K562 (cell line): ENCODE measurements at regions not wholly inside any gene's neighbourhood (a gene's known extent, or its start where the extent isn't known, plus 50 kb on each side); places are given as distances from the start of the nearest gene placed in this dataset.

Experiments used
- ATF2 ChIP-seq: sonication (generic); formaldehyde crosslinking; IDR thresholded peaks from 2 replicates; pipeline ENCODE4 v1.8.1; 2022; ENCODE audit warnings: missing genetic modification reagents
- BACH1 ChIP-seq: fragments of 200-800 bp; sonication (Bioruptor generic); IDR thresholded peaks from 2 replicates; pipeline ENCODE4 v1.6.1; 2016; ENCODE audit warnings: missing genetic modification characterization, missing compliant biosample characterization
- BHLHE40 ChIP-seq: IDR thresholded peaks from 2 replicates; pipeline ENCODE4 v1.6.1; 2011; ENCODE audit warnings: low read length, improper control_type of control experiment
- CHD4 ChIP-seq: fragments of 200-600 bp; sonication (generic); IDR thresholded peaks from 3 replicates; pipeline ENCODE4 v1.6.1; 2012; ENCODE audit warnings: low read depth, mild to moderate bottlenecking, mixed read lengths, low read length, inconsistent platforms; ENCODE audit not compliant: insufficient read depth, insufficient replicate concordance, poor library complexity, severe bottlenecking
- FOS ChIP-seq: IDR thresholded peaks from 3 replicates; pipeline ENCODE4 v1.6.1; 2011; ENCODE audit not compliant: insufficient read length; ENCODE audit errors: extremely low read depth
- FOXJ3 ChIP-seq: sonication (generic); formaldehyde crosslinking; IDR thresholded peaks from 2 replicates; pipeline ENCODE4 v1.4.0; 2020; ENCODE audit warnings: mild to moderate bottlenecking, missing genetic modification reagents
- NR2F6 ChIP-seq: fragments of 450-650 bp; formaldehyde crosslinking; IDR thresholded peaks from 2 replicates; pipeline ENCODE4 v1.4.0; 2020; ENCODE audit warnings: mild to moderate bottlenecking
- RAD21 ChIP-seq, 2 experiments: fragments of 250-450 bp in 1 of 2; fragments of 450-650 bp in 1 of 2; sonication (Bioruptor Pico) in 1 of 2; formaldehyde crosslinking in 1 of 2; IDR thresholded peaks in 1 of 2; conservative IDR thresholded peaks in 1 of 2; 2 replicates each; pipeline versions ENCODE4 v1.4.0 to v1.8.0; 2020 to 2022; ENCODE audit warnings: mild to moderate bottlenecking in 2 of 2, moderate library complexity in 1 of 2
- SIX5 ChIP-seq, 2 experiments: IDR thresholded peaks; 2 replicates each; pipeline ENCODE4 v1.6.1; 2011; ENCODE audit warnings: low read length in 2 of 2, borderline replicate concordance in 1 of 2, low read depth in 1 of 2, mild to moderate bottlenecking in 1 of 2, moderate library complexity in 1 of 2; ENCODE audit not compliant: insufficient read depth in 1 of 2
- SMC3 ChIP-seq: conservative IDR thresholded peaks from 2 replicates; pipeline ENCODE4 v1.6.1; 2011; ENCODE audit warnings: low read depth, low read length, improper control_type of control experiment; ENCODE audit not compliant: insufficient read depth
- TBP ChIP-seq: optimal IDR thresholded peaks from 2 replicates; pipeline ENCODE3; 2011; ENCODE audit warnings: low read depth, low read length, improper control_type of control experiment
- ZNF740 ChIP-seq, 3 experiments: fragments of 200-800 bp in 1 of 3; sonication (Bioruptor generic) in 1 of 3; sonication (generic) in 1 of 3; formaldehyde crosslinking in 1 of 3; IDR thresholded peaks; 2 replicates each; pipeline versions ENCODE4 v1.6.1 to v1.8.0; 2016 to 2022; ENCODE audit warnings: mild to moderate bottlenecking in 2 of 3, missing compliant biosample characterization in 2 of 3, missing genetic modification characterization in 2 of 3, missing genetic modification reagents in 1 of 3
- TF ChIP-seq, protein P1 (sequence below), 3 experiments: IDR thresholded peaks in 2 of 3; conservative IDR thresholded peaks in 1 of 3; 2 replicates each; pipeline ENCODE4 v1.5.1; 2011 to 2012; ENCODE audit warnings: low read length in 3 of 3, mild to moderate bottlenecking in 3 of 3, control low read depth in 2 of 3, improper control_type of control experiment in 1 of 3, inconsistent platforms in 1 of 3, low read depth in 1 of 3, mixed read lengths in 1 of 3, moderate library complexity in 1 of 3; ENCODE audit not compliant: insufficient read depth in 2 of 3

- TF ChIP-seq SMC3: no peak
- TF ChIP-seq SIX5 (IDR thresholded peaks at IDR 0.05; ENCODE audit: borderline replicate concordance in 1 of 2, insufficient read depth in 1 of 2, low read depth in 1 of 2, low read length in 2 of 2): no peak
- no peak for TF ChIP-seq BHLHE40
- no peak for TF ChIP-seq CHD4
- TF ChIP-seq ZNF740 (CRISPR knock-in tag; IDR thresholded peaks at IDR 0.05): no peak
- TF ChIP-seq ZNF740 (tag; IDR thresholded peaks at IDR 0.05): no peak
- no peak for TF ChIP-seq TBP
- TF ChIP-seq FOS: no peak
- TF ChIP-seq FOXJ3: no peak
- TF ChIP-seq RAD21 (CRISPR knock-in tag; conservative IDR thresholded peaks at IDR 0.05 in 1 of 2, IDR thresholded peaks at IDR 0.05 in 1 of 2): no peak
- TF ChIP-seq BACH1: no peak
- TF ChIP-seq NR2F6: no peak
- TF ChIP-seq, protein P1, sequence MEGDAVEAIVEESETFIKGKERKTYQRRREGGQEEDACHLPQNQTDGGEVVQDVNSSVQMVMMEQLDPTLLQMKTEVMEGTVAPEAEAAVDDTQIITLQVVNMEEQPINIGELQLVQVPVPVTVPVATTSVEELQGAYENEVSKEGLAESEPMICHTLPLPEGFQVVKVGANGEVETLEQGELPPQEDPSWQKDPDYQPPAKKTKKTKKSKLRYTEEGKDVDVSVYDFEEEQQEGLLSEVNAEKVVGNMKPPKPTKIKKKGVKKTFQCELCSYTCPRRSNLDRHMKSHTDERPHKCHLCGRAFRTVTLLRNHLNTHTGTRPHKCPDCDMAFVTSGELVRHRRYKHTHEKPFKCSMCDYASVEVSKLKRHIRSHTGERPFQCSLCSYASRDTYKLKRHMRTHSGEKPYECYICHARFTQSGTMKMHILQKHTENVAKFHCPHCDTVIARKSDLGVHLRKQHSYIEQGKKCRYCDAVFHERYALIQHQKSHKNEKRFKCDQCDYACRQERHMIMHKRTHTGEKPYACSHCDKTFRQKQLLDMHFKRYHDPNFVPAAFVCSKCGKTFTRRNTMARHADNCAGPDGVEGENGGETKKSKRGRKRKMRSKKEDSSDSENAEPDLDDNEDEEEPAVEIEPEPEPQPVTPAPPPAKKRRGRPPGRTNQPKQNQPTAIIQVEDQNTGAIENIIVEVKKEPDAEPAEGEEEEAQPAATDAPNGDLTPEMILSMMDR (IDR thresholded peaks at IDR 0.05 in 2 of 3, conservative IDR thresholded peaks at IDR 0.05 in 1 of 3; ENCODE audit: insufficient read depth in 2 of 3, low read depth in 1 of 3, low read length in 3 of 3): no peak
- TF ChIP-seq ATF2: no peak
Observed at GRCh38 chr2:180416627-180417026, 409.5 kb upstream of the CWC22 start.
